H9 (cell line): ENCODE measurements at regions not wholly inside any gene's neighbourhood (a gene's known extent, or its start where the extent isn't known, plus 50 kb on each side); places are given as distances from the start of the nearest gene placed in this dataset.

ENCODE experiments used
- DNase-seq: peaks from one replicate; pipeline ENCODE4 v3.0.0-alpha.2; 2017
- H2AFZ ChIP-seq: one replicate; pipeline ENCODE4 v1.6.1; 2013; ENCODE audit warnings: mild to moderate bottlenecking, low read length, control low read depth, moderate library complexity
- H2AK5ac ChIP-seq: 2 replicates; pipeline ENCODE4 v1.6.1; 2013; ENCODE audit warnings: low read length, control low read depth, mixed read lengths; ENCODE audit not compliant: insufficient read length
- H2BK120ac ChIP-seq: one replicate; pipeline ENCODE4 v1.6.1; 2013; ENCODE audit warnings: low read depth, mild to moderate bottlenecking, low read length, control low read depth, inconsistent platforms; ENCODE audit not compliant: poor library complexity, severe bottlenecking
- H2BK12ac ChIP-seq: 2 replicates; pipeline ENCODE4 v1.6.1; 2013; ENCODE audit warnings: low read length, control low read depth, mixed read lengths, low read depth; ENCODE audit not compliant: insufficient read length
- H2BK15ac ChIP-seq: 2 replicates; pipeline ENCODE4 v1.6.1; 2013; ENCODE audit warnings: low read depth, low read length, control low read depth
- H2BK20ac ChIP-seq: one replicate; pipeline ENCODE4 v1.6.1; 2013; ENCODE audit warnings: low read depth, mild to moderate bottlenecking, low read length, control low read depth, inconsistent platforms; ENCODE audit not compliant: poor library complexity, severe bottlenecking
- H2BK5ac ChIP-seq: 2 replicates; pipeline ENCODE4 v1.6.1; 2013; ENCODE audit warnings: low read length, control low read depth, mixed read lengths; ENCODE audit not compliant: insufficient read length
- H3K14ac ChIP-seq: 2 replicates; pipeline ENCODE4 v1.6.1; 2013; ENCODE audit warnings: low read length, control low read depth; ENCODE audit not compliant: insufficient read depth
- H3K18ac ChIP-seq: 2 replicates; pipeline ENCODE4 v1.6.1; 2013; ENCODE audit warnings: low read depth, mild to moderate bottlenecking, mixed read lengths, low read length, control low read depth; ENCODE audit not compliant: insufficient read length
- H3K23ac ChIP-seq: 2 replicates; pipeline ENCODE4 v1.6.1; 2013; ENCODE audit warnings: low read length, control low read depth, mixed read lengths, low read depth; ENCODE audit not compliant: insufficient read length
- H3K23me2 ChIP-seq: 2 replicates; pipeline ENCODE4 v1.6.1; 2013; ENCODE audit warnings: low read depth, mild to moderate bottlenecking, mixed read lengths, low read length, control low read depth; ENCODE audit not compliant: insufficient read length, poor library complexity, severe bottlenecking
- H3K27ac ChIP-seq: 2 replicates; pipeline ENCODE4 v1.5.1; 2013; ENCODE audit warnings: low read length, control low read depth, mixed read lengths, low read depth; ENCODE audit not compliant: insufficient read length
- H3K27me3 ChIP-seq: 2 replicates; pipeline ENCODE4 v1.6.1; 2013; ENCODE audit warnings: low read length, control low read depth, inconsistent platforms; ENCODE audit not compliant: insufficient read depth
- H3K4ac ChIP-seq: 2 replicates; pipeline ENCODE4 v1.6.1; 2013; ENCODE audit warnings: low read depth, mild to moderate bottlenecking, control low read depth, inconsistent platforms, low read length, moderate library complexity
- H3K4me1 ChIP-seq: 2 replicates; pipeline ENCODE4 v1.6.1; 2013; ENCODE audit warnings: low read length, control low read depth, inconsistent platforms; ENCODE audit not compliant: insufficient read depth
- H3K4me2 ChIP-seq: 2 replicates; pipeline ENCODE4 v1.6.1; 2013; ENCODE audit warnings: low read length, control low read depth, mixed read lengths; ENCODE audit not compliant: insufficient read length, insufficient read depth
- H3K56ac ChIP-seq: 2 replicates; pipeline ENCODE4 v1.6.1; 2013; ENCODE audit warnings: low read depth, mild to moderate bottlenecking, mixed read lengths, low read length, control low read depth; ENCODE audit not compliant: insufficient read length
- H3K79me1 ChIP-seq: 2 replicates; pipeline ENCODE4 v1.6.1; 2013; ENCODE audit warnings: low read depth, mild to moderate bottlenecking, moderate library complexity, low read length, control low read depth, inconsistent platforms; ENCODE audit not compliant: insufficient read depth, poor library complexity, severe bottlenecking
- H3K79me2 ChIP-seq: 2 replicates; pipeline ENCODE4 v1.6.1; 2013; ENCODE audit warnings: low read length, control low read depth, inconsistent platforms; ENCODE audit not compliant: insufficient read depth
- H3K9ac ChIP-seq: 2 replicates; pipeline ENCODE4 v1.6.1; 2013; ENCODE audit warnings: low read length, control low read depth, mixed read lengths; ENCODE audit not compliant: insufficient read length; ENCODE audit errors: extremely low read depth
- H3K9me3 ChIP-seq: one replicate; pipeline ENCODE4 v1.6.1; 2013; ENCODE audit warnings: low read depth, low read length, inconsistent platforms; ENCODE audit not compliant: control insufficient read depth
- H3T11ph ChIP-seq: one replicate; pipeline ENCODE4 v1.6.1; 2013; ENCODE audit warnings: mild to moderate bottlenecking, low read length, control low read depth, inconsistent platforms
- H4K20me1 ChIP-seq: one replicate; pipeline ENCODE4 v1.6.1; 2013; ENCODE audit not compliant: control insufficient read depth, insufficient read length, insufficient read depth
- H4K5ac ChIP-seq: 2 replicates; pipeline ENCODE4 v1.6.1; 2013; ENCODE audit warnings: low read depth, mild to moderate bottlenecking, mixed read lengths, low read length, control low read depth; ENCODE audit not compliant: insufficient read length
- H4K8ac ChIP-seq: replicated peaks from 2 replicates; pipeline ENCODE4 v1.6.1; 2013; ENCODE audit warnings: low read length, control low read depth, mixed read lengths, low read depth; ENCODE audit not compliant: insufficient read length
- H4K91ac ChIP-seq: 2 replicates; pipeline ENCODE4 v1.6.1; 2013; ENCODE audit warnings: low read depth, mild to moderate bottlenecking, moderate library complexity, mixed read lengths, low read length, control low read depth; ENCODE audit not compliant: insufficient read length
- H3K27ac Mint-ChIP-seq, 3 experiments: 2 replicates in 2 of 3; 3 replicates in 1 of 3; pipeline ENCODE4 v1.8.0; 2020 to 2021; ENCODE audit warnings: mixed read lengths in 3 of 3, mild to moderate bottlenecking in 1 of 3, moderate library complexity in 1 of 3
- H3K27me3 Mint-ChIP-seq: 2 replicates; pipeline ENCODE4 v1.8.0; 2021; ENCODE audit warnings: low read depth, mild to moderate bottlenecking, moderate library complexity, mixed read lengths
- H3K36me3 Mint-ChIP-seq, 3 experiments: 2 replicates in 2 of 3; 3 replicates in 1 of 3; pipeline ENCODE4 v1.8.0; 2020 to 2021; ENCODE audit warnings: low read depth in 3 of 3, mixed read lengths in 3 of 3; ENCODE audit not compliant: insufficient read depth in 1 of 3
- H3K4me1 Mint-ChIP-seq, 2 experiments: 2 replicates each; pipeline ENCODE4 v1.8.0; 2020; ENCODE audit warnings: mixed read lengths in 2 of 2
- H3K4me3 Mint-ChIP-seq, 2 experiments: 2 replicates in 1 of 2; 3 replicates in 1 of 2; pipeline ENCODE4 v1.8.0; 2020 to 2021; ENCODE audit warnings: mild to moderate bottlenecking in 2 of 2, mixed read lengths in 2 of 2, moderate library complexity in 1 of 2
- H3K9me3 Mint-ChIP-seq, 2 experiments: 2 replicates in 1 of 2; 3 replicates in 1 of 2; pipeline ENCODE4 v1.8.0; 2020; ENCODE audit warnings: mild to moderate bottlenecking in 2 of 2, mixed read lengths in 2 of 2, moderate library complexity in 1 of 2
- WGBS: extraction: QIAGEN DNeasy Blood & Tissue Kit; methylation state at CpG from one replicate; pipeline ENCODE4 v1.1.7; 2013; ENCODE audit warnings: missing lambda C conversion rate, low lambda C conversion rate, mixed read lengths; ENCODE audit not compliant: insufficient read length; ENCODE audit errors: extremely low coverage; 5-methylcytosine and 5-hydroxymethylcytosine counted together
- TF ChIP-seq, protein P1 (sequence below): fragments of 200-600 bp; sonication (generic); conservative IDR thresholded peaks from 3 replicates; pipeline ENCODE4 v1.8.0; 2021; ENCODE audit warnings: antibody characterized with exemption, mild to moderate bottlenecking

DNA sequence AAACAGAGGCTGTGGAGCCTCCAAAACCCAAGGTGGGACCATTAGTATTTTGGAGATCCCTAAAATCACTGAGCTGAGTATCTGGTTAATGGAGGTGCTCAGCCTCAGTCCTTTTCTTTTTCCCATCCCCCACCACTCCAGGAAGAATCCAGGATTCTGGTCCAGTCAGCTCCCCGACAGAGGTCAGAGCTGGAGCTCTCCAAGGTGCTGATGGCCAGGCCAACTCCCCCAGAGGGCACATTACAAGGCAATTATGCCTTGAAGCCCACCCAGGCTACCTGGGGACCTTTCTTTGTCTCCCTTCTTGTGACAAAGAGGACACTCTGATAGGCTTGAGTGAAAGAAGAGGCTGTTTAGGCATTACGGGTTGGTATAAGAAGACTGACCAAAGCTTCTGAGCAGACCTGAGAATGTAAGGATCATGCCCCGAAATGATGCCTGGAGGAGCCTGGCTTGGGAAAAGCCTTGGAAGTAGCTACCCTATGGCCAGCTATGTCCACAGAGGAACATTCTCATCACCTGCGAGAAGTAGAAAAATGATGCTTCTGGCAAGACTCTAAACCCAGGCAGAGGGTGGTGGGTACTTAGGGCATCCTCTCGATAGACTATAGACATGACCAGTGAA, 102.5 kb upstream of the LDAH start:
- TF ChIP-seq, protein P1, sequence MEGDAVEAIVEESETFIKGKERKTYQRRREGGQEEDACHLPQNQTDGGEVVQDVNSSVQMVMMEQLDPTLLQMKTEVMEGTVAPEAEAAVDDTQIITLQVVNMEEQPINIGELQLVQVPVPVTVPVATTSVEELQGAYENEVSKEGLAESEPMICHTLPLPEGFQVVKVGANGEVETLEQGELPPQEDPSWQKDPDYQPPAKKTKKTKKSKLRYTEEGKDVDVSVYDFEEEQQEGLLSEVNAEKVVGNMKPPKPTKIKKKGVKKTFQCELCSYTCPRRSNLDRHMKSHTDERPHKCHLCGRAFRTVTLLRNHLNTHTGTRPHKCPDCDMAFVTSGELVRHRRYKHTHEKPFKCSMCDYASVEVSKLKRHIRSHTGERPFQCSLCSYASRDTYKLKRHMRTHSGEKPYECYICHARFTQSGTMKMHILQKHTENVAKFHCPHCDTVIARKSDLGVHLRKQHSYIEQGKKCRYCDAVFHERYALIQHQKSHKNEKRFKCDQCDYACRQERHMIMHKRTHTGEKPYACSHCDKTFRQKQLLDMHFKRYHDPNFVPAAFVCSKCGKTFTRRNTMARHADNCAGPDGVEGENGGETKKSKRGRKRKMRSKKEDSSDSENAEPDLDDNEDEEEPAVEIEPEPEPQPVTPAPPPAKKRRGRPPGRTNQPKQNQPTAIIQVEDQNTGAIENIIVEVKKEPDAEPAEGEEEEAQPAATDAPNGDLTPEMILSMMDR, result no peak
- no peaks in the 10 kb centered on the region for H3K27me3 ChIP-seq
- no peaks in the 10 kb centered on the region for H3K79me2 ChIP-seq
- H3K14ac ChIP-seq, result no peak overlapping the region
- H4K5ac ChIP-seq, result no peak overlapping the region
- H4K8ac ChIP-seq, result no peak overlapping the region
- no peak overlapping the region for H2AFZ ChIP-seq
- peaks cover 25 to 29% of the 10 kb centered on the region in 2 experiments for H3K9me3 Mint-ChIP-seq
- H3T11ph ChIP-seq, result no peak overlapping the region
- no peak overlapping the region for H3K27ac Mint-ChIP-seq
- DNase-seq, result peak; percentile 48
- H2BK5ac ChIP-seq, result no peak overlapping the region
- H3K9me3 ChIP-seq, result peaks cover 7% of the 10 kb centered on the region
- H3K4me1 Mint-ChIP-seq, result no peaks in the 10 kb centered on the region
- H3K56ac ChIP-seq, result no peak overlapping the region
- no peak overlapping the region for H3K18ac ChIP-seq
- no peak overlapping the region for H3K9ac ChIP-seq
- no peak overlapping the region for H2BK15ac ChIP-seq
- no peak overlapping the region for H2AK5ac ChIP-seq
- no peak overlapping the region for H2BK12ac ChIP-seq
- no peaks in the 10 kb centered on the region for H3K4me1 ChIP-seq
- H2BK120ac ChIP-seq, result no peak overlapping the region
- H3K4me2 ChIP-seq, result no peak overlapping the region
- H3K79me1 ChIP-seq, result no peaks in the 10 kb centered on the region
- no peak overlapping the region for H3K4me3 Mint-ChIP-seq
- no peaks in the 10 kb centered on the region for H3K23me2 ChIP-seq
- no peaks in the 10 kb centered on the region for H4K20me1 ChIP-seq
- no peak overlapping the region for H3K27ac ChIP-seq
- no peak overlapping the region for H3K23ac ChIP-seq
- no CpG with 5 or more reads among the region's 5 CpGs for WGBS
- H3K4ac ChIP-seq, result no peak overlapping the region
- H4K91ac ChIP-seq, result no peak overlapping the region
- H3K27me3 Mint-ChIP-seq, result peaks cover 22% of the 10 kb centered on the region
- peaks cover 0 to 6% (median 2%) of the 10 kb centered on the region in 3 experiments; a peak in 4 of 7 replicates for H3K36me3 Mint-ChIP-seq
- H2BK20ac ChIP-seq, result no peak overlapping the region
